ENCODE measurements at regions not wholly inside any gene's neighbourhood (a gene's known extent, or its start where the extent isn't known, plus 50 kb on each side); places are given as distances from the start of the nearest gene placed in this dataset.

- CTCF ChIA-PET: no interaction called here
- H3K27ac ChIP-seq: no peak overlapping the region
- POLR2A ChIA-PET (ENCODE audit: low non-redundant PET): no interaction called here
- TF ChIP-seq CTCF (conservative IDR thresholded peaks at IDR 0.05; ENCODE audit: low read depth): no peak
- peak; percentile 14 for DNase-seq (ENCODE audit: low spot score)
Measured at GRCh38 chr4:19239565-19239964, 1012.1 kb upstream of the SLIT2 start.

- POLR2A ChIA-PET (ENCODE audit: low non-redundant PET): no interaction called here
- no peak overlapping the region for H3K27ac ChIP-seq
- CTCF ChIA-PET: no interaction called here
- no peak for TF ChIP-seq CTCF (conservative IDR thresholded peaks at IDR 0.05; ENCODE audit: low read depth)
- DNase-seq (ENCODE audit: low spot score): no peak
Measured at GRCh38 chr4:19236473-19236872, 1015.2 kb upstream of the SLIT2 start.

- no peak overlapping the region for H3K27ac ChIP-seq
- TF ChIP-seq CTCF (conservative IDR thresholded peaks at IDR 0.05; ENCODE audit: low read depth): no peak
- CTCF ChIA-PET: no interaction called here
- no peak for DNase-seq (ENCODE audit: low spot score)
- POLR2A ChIA-PET (ENCODE audit: low non-redundant PET): no interaction called here
Measured at GRCh38 chr4:19230906-19231545, 1020.7 kb upstream of the SLIT2 start.

GRCh38 chr4:19227701-19228100, 1024.0 kb upstream of the SLIT2 start:
- CTCF ChIA-PET: no interaction called here
- H3K27ac ChIP-seq: no peak overlapping the region
- POLR2A ChIA-PET (ENCODE audit: low non-redundant PET): no interaction called here
- DNase-seq (ENCODE audit: low spot score): no peak
- TF ChIP-seq CTCF (conservative IDR thresholded peaks at IDR 0.05; ENCODE audit: low read depth): no peak

- TF ChIP-seq CTCF (conservative IDR thresholded peaks at IDR 0.05; ENCODE audit: low read depth): peak; percentile 42
- no peak for DNase-seq (ENCODE audit: low spot score)
- CTCF ChIA-PET: interaction anchor here (0.6 kb wide), 1 partner anchor 21 kb away, joined by 3 read pairs; no protein-coding TSS in a partner anchor
- no peak overlapping the region for H3K27ac ChIP-seq
- POLR2A ChIA-PET (ENCODE audit: low non-redundant PET): no interaction called here
Measured at GRCh38 chr4:19224820-19225219, 1026.9 kb upstream of the SLIT2 start.

GRCh38 chr4:19216476-19216875, 1035.2 kb upstream of the SLIT2 start:
- CTCF ChIA-PET: no interaction called here
- no peak overlapping the region for H3K27ac ChIP-seq
- TF ChIP-seq CTCF (conservative IDR thresholded peaks at IDR 0.05; ENCODE audit: low read depth): no peak
- DNase-seq (ENCODE audit: low spot score): no peak
- POLR2A ChIA-PET (ENCODE audit: low non-redundant PET): no interaction called here
